Raji (cell line): ENCODE measurements at regions not wholly inside any gene's neighbourhood (a gene's known extent, or its start where the extent isn't known, plus 50 kb on each side); places are given as distances from the start of the nearest gene placed in this dataset.

Experiments used
- POLR2A ChIP-seq: IDR thresholded peaks from 2 replicates; pipeline ENCODE4 v1.6.1; 2011; ENCODE audit warnings: low read depth, low read length, control low read depth; ENCODE audit not compliant: insufficient read depth

GRCh38 chr15:31561156-31561555 is 234.5 kb downstream of the KLF13 start:
- TF ChIP-seq POLR2A = no peak

GRCh38 chr15:31563001-31563400 is 236.4 kb downstream of the KLF13 start:
- no peak for TF ChIP-seq POLR2A

DNA sequence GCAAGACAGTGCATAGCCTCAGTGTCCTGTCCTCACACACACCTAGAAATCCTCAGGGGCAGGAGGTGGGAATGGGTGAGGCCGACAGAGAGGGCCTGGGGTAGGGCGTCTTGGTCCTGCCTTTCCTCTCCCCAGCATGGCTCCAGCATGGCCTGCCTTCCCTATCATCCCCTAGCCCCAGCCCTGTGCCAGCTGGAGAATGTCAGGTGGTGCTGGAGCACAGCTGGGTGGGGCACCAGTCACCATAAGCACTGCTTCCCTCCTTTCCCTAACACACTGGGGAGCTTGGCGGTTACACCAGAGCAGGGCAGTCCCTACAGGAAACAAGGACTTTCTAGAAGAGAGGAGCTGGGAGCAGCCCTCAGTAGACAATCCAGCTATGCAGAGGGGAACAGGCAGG is 236.8 kb downstream of the KLF13 start:
- no peak for TF ChIP-seq POLR2A

DNA sequence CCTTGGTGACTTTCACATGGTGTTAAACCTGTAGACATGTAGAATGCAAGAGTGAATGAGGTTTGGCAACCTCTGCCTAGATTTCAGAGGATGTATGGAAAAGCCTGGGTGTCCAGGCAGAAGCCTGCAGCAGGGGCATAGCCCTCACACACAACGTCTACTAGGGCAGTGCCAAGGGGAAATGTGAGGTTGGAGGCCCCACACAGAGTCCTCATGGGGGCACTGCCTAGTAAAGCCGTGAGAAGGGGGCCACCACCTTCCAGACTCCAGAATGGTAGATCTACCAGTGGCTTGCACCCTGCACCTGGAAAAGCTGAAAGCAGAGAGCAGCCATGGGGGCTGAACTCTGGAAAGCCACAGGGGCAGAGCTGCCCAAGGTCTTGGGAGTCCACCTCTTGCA is 241.2 kb downstream of the KLF13 start:
- TF ChIP-seq POLR2A = no peak

- no peak for TF ChIP-seq POLR2A
Observed at GRCh38 chr15:31569836-31570235, 243.2 kb downstream of the KLF13 start.

- TF ChIP-seq POLR2A = no peak
Observed at GRCh38 chr15:31570591-31570990, 244.0 kb downstream of the KLF13 start.

GRCh38 chr15:31571676-31572075 is 245.0 kb downstream of the KLF13 start:
- no peak for TF ChIP-seq POLR2A

DNA sequence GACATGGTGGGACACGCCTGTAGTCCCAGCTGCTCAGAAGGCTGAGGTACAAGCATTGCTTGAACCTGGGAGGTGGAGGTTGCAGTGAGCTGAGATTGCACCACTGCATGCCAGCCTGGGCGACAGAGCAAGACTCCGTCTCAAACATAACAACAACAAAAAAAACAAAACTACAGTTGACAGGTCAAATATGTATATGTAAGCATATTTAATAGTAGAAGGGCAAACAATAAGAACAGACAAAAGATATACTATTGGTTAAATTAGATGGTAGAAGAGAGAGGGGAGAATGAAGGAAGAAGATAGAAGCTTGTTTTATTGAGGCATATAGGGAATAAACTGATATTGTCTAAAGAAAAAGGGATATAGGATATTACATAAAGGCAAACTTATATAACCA is 247.1 kb downstream of the KLF13 start:
- no peak for TF ChIP-seq POLR2A

DNA sequence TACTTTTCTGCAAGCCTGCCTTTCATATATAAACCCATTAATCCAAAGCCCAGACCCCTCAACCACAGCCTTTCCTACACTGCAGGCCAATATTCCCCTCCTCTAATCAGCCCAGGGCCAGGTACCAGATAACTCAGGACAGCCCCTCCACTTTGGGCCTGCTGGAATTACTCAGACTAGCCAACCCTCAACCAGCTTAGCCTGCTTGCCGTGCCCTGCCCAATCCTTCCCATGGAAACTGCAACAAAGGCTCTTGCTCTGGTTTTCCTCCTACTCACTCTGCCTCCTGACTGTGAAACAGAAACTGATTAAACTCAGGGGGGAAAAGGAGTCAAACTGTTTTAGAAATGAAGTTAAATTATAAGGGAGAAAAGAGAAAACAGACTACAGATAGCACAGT is 248.1 kb downstream of the KLF13 start:
- TF ChIP-seq POLR2A = no peak

GRCh38 chr15:31577108-31577507 is 250.5 kb downstream of the KLF13 start:
- TF ChIP-seq POLR2A = no peak

GRCh38 chr15:31579282-31579681 is 252.6 kb downstream of the KLF13 start:
- TF ChIP-seq POLR2A = no peak

DNA sequence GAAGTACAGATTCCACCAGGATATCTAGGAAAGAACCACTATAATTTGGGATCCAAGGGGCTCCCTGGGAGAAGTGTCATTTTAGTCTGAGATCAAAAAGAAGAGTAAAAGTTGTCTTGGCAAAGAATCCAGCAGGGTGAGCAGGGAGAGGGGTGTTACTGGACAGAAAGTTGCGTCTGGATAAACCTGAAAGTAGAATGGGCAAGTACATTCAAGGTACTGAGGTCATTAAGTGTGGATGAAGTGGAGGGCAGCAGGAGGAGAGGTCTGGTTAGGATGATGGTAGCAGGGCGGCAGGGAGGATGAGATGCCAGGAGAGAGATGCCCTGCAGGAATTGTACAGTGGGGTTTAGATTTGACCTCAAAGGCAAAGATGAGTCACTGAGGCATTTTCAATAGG is 253.3 kb downstream of the KLF13 start:
- no peak for TF ChIP-seq POLR2A

DNA sequence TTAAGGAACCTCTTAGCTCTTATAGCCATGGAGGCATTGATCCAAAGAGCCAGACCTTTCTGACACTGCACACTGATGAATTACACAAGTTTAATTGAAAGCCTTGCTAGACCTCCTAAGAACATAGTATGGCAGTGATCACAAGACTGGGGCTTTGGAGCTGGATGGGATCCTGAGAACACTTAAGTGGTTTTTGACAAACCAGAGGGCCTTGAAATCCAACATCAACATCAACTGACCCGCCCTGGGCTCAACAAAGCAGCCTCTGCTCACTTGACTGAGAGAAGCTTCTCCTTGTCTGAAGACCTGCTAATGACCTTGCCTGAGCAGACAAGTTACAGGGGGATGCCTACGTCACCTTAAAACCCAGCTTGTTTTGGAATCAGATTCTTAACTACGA is 257.6 kb downstream of the KLF13 start:
- no peak for TF ChIP-seq POLR2A

- no peak for TF ChIP-seq POLR2A
Observed at GRCh38 chr15:31585240-31585639, 258.6 kb downstream of the KLF13 start.

DNA sequence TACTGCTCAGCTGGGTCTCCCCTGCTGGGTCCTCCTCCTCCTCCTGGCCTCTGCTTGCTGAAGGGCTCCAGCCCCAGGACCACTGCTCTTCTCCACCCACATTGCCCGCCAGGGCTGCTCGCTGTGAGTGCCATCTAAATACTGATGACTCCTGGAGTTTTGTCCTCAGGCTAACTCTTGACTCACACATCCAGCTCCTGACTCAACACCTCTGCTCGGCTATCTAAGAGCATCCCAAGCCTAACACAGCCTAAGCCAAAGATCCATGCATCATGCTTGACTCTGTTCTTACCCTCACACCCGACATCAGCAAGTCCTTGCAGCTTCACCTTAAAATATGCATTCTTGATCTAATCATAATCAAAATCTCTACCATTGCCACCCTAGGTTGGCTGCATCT is 260.2 kb downstream of the KLF13 start:
- TF ChIP-seq POLR2A = no peak

- TF ChIP-seq POLR2A = no peak
Observed at GRCh38 chr15:31587583-31587982, 260.9 kb downstream of the KLF13 start.

GRCh38 chr15:31590609-31591008 is 264.0 kb downstream of the KLF13 start:
- no peak for TF ChIP-seq POLR2A

- no peak for TF ChIP-seq POLR2A
Observed at GRCh38 chr15:31591908-31592307, 265.3 kb downstream of the KLF13 start.
